ENCODE measurements at regions not wholly inside any gene's neighbourhood (a gene's known extent, or its start where the extent isn't known, plus 50 kb on each side); places are given as distances from the start of the nearest gene placed in this dataset.

GRCh38 chr12:83630526-83630925 is 943.8 kb downstream of the TMTC2 start:
- H3K9me3 ChIP-seq (replicated peaks in 1 of 3): no peaks in the 10 kb centered on the region
- no peak overlapping the region for H3K27ac ChIP-seq
- DNase-seq: no peak
- H3K27me3 ChIP-seq: no peaks in the 10 kb centered on the region
- H3K4me1 ChIP-seq (replicated peaks in 1 of 2): no peaks in the 10 kb centered on the region
- no peaks in the 10 kb centered on the region for H3K36me3 ChIP-seq (replicated peaks in 1 of 2)
- intact Hi-C loops (cut with DNase I): no loop called here
- WGBS, 4 donors: 80 to 91% (median 86%) methylated on average over 1 of the region's 1 CpG
- TF ChIP-seq, protein P1, sequence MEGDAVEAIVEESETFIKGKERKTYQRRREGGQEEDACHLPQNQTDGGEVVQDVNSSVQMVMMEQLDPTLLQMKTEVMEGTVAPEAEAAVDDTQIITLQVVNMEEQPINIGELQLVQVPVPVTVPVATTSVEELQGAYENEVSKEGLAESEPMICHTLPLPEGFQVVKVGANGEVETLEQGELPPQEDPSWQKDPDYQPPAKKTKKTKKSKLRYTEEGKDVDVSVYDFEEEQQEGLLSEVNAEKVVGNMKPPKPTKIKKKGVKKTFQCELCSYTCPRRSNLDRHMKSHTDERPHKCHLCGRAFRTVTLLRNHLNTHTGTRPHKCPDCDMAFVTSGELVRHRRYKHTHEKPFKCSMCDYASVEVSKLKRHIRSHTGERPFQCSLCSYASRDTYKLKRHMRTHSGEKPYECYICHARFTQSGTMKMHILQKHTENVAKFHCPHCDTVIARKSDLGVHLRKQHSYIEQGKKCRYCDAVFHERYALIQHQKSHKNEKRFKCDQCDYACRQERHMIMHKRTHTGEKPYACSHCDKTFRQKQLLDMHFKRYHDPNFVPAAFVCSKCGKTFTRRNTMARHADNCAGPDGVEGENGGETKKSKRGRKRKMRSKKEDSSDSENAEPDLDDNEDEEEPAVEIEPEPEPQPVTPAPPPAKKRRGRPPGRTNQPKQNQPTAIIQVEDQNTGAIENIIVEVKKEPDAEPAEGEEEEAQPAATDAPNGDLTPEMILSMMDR (IDR thresholded peaks at IDR 0.05): no peak
- no peak for TF ChIP-seq POLR2A (IDR thresholded peaks at IDR 0.05)
- no peak overlapping the region for H3K4me3 ChIP-seq

DNA sequence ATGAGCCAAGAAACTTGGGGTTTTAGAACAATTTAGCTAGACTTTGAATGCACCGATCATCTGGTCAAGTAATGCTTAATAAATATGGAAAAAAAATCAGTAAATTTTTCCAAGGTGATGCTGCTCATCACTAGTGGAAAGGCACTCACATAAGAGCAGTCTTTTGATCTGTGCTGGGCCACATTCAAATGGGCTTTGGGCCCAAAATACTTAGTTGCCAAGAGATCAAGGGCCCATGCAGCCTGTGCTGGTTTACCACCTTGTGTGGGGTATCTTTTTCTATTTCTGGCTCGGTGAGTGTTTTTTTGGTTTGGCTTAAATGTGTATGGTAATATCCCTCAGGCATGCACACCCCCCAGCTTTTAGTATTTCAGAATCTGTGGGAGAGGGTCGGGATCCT is 943.2 kb downstream of the TMTC2 start:
- 67 to 84% (median 76%) methylated on average over 3 of the region's 3 CpGs for WGBS, 4 donors

GRCh38 chr12:83622205-83622604 is 935.5 kb downstream of the TMTC2 start:
- Histone ChIP-seq H3K27ac (no peak overlapping the region), H3K27me3 (no peaks in the 10 kb centered on the region), H3K36me3 (replicated peaks in 1 of 2) (no peaks in the 10 kb centered on the region), H3K4me1 (replicated peaks in 1 of 2) (no peaks in the 10 kb centered on the region), H3K4me3 (no peak overlapping the region), H3K9me3 (replicated peaks in 1 of 3) (no peaks in the 10 kb centered on the region)
- 24 to 54% (median 46%) methylated on average over 1 of the region's 1 CpG for WGBS, 4 donors
- intact Hi-C loops (cut with DNase I): no loop called here
- TF ChIP-seq POLR2A (IDR thresholded peaks at IDR 0.05): no peak
- TF ChIP-seq, protein P1 (IDR thresholded peaks at IDR 0.05): no peak
- no peak for DNase-seq

More for the DNA sequence above, 943.2 kb downstream of the TMTC2 start:
- no peak overlapping the region for H3K4me3 ChIP-seq
- TF ChIP-seq, protein P1 (IDR thresholded peaks at IDR 0.05): no peak
- TF ChIP-seq POLR2A (IDR thresholded peaks at IDR 0.05): no peak
- no peak overlapping the region for H3K27ac ChIP-seq
- H3K27me3 ChIP-seq: no peaks in the 10 kb centered on the region
- no peak for DNase-seq
- H3K4me1 ChIP-seq (replicated peaks in 1 of 2): no peaks in the 10 kb centered on the region
- H3K36me3 ChIP-seq (replicated peaks in 1 of 2): no peaks in the 10 kb centered on the region
- H3K9me3 ChIP-seq (replicated peaks in 1 of 3): no peaks in the 10 kb centered on the region
- intact Hi-C loops (cut with DNase I): no loop called here

DNA sequence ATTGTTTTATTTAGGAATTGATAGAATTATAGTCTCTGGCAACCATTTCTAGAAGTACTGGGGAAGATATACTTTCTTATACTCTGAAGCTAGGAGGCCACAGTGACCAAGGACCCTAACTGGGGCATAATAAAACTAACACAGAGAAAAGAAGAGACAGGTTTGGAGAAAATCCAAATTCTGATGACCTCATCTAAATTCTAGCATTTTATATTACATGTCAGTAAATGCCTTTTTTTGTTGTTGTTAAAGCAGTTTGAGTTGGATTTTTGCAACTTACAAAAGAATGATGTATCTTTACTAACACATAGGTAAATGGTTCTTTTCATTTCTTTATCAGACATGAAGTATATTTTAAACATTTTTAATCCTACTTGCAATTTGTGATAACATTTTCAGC is 933.3 kb downstream of the TMTC2 start:
- no peak for DNase-seq
- Histone ChIP-seq H3K36me3 (replicated peaks in 1 of 2) (no peaks in the 10 kb centered on the region), H3K4me3 (no peak overlapping the region), H3K27me3 (no peaks in the 10 kb centered on the region), H3K9me3 (replicated peaks in 1 of 3) (no peaks in the 10 kb centered on the region), H3K27ac (no peak overlapping the region), H3K4me1 (replicated peaks in 1 of 2) (no peaks in the 10 kb centered on the region)
- intact Hi-C loops (cut with DNase I): no loop called here
- TF ChIP-seq, protein P1 (IDR thresholded peaks at IDR 0.05): no peak
- TF ChIP-seq POLR2A (IDR thresholded peaks at IDR 0.05): no peak

Data from adrenal gland (tissue), 9 donors.